ENCODE measurements at regions not wholly inside any gene's neighbourhood (a gene's known extent, or its start where the extent isn't known, plus 50 kb on each side); places are given as distances from the start of the nearest gene placed in this dataset.
"Not testable (repeated sequence)": the region's sequence is repeated elsewhere in the genome, so short reads cannot be mapped to it uniquely, and the experiment has no call there.

GRCh38 chr2:39487398-39488250 is 50.5 kb upstream of the MAP4K3 start:
- no peaks in the 10 kb centered on the region for H3K36me3 ChIP-seq (ENCODE audit: insufficient read depth, low read length)
- H3K9ac ChIP-seq (ENCODE audit: low read length): no peak overlapping the region
- H3K27ac ChIP-seq (ENCODE audit: low read depth, low read length): no peak overlapping the region

GRCh38 chr2:39488450-39488849 is 51.4 kb upstream of the MAP4K3 start:
- no peaks in the 10 kb centered on the region for H3K36me3 ChIP-seq (ENCODE audit: insufficient read depth, low read length)
- no peak overlapping the region for H3K27ac ChIP-seq (ENCODE audit: low read depth, low read length)
- peaks cover 10% of the 10 kb centered on the region for H3K4me1 ChIP-seq (ENCODE audit: insufficient read depth, low read length)
- H3K9ac ChIP-seq (ENCODE audit: low read length): no peak overlapping the region
- H3K4me3 ChIP-seq (ENCODE audit: low read depth in 1 of 2, low read length in 2 of 2): no peak overlapping the region
- no peaks in the 10 kb centered on the region for H3K27me3 ChIP-seq (ENCODE audit: control insufficient read depth in 1 of 2, insufficient read depth in 2 of 2, low read length in 2 of 2)
- H3K9me3 ChIP-seq (ENCODE audit: low read length): no peaks in the 10 kb centered on the region

More at GRCh38 chr2:39487398-39488250, 50.5 kb upstream of the MAP4K3 start:
- Histone ChIP-seq H3K27me3 (ENCODE audit: control insufficient read depth in 1 of 2, insufficient read depth in 2 of 2, low read length in 2 of 2) (no peaks in the 10 kb centered on the region), H3K9me3 (ENCODE audit: low read length) (no peaks in the 10 kb centered on the region), H3K4me3 (ENCODE audit: low read depth in 1 of 2, low read length in 2 of 2) (no peak overlapping the region), H3K4me1 (ENCODE audit: insufficient read depth, low read length) (peaks cover 10% of the 10 kb centered on the region)

GRCh38 chr2:39490586-39490985 is 53.5 kb upstream of the MAP4K3 start:
- Histone ChIP-seq H3K4me3 (ENCODE audit: low read depth in 1 of 2, low read length in 2 of 2) (no peak overlapping the region), H3K9me3 (ENCODE audit: low read length) (no peaks in the 10 kb centered on the region), H3K4me1 (ENCODE audit: insufficient read depth, low read length) (peaks cover 10% of the 10 kb centered on the region)

GRCh38 chr2:39491653-39492052 is 54.6 kb upstream of the MAP4K3 start:
- H3K4me3 ChIP-seq (ENCODE audit: low read depth in 1 of 2, low read length in 2 of 2): no peak overlapping the region
- no peaks in the 10 kb centered on the region for H3K9me3 ChIP-seq (ENCODE audit: low read length)
- H3K36me3 ChIP-seq (ENCODE audit: insufficient read depth, low read length): no peaks in the 10 kb centered on the region
- peaks cover 10% of the 10 kb centered on the region for H3K4me1 ChIP-seq (ENCODE audit: insufficient read depth, low read length)
- H3K27ac ChIP-seq (ENCODE audit: low read depth, low read length): no peak overlapping the region
- no peaks in the 10 kb centered on the region for H3K27me3 ChIP-seq (ENCODE audit: control insufficient read depth in 1 of 2, insufficient read depth in 2 of 2, low read length in 2 of 2)
- no peak overlapping the region for H3K9ac ChIP-seq (ENCODE audit: low read length)

More at GRCh38 chr2:39490586-39490985, 53.5 kb upstream of the MAP4K3 start:
- no peaks in the 10 kb centered on the region for H3K27me3 ChIP-seq (ENCODE audit: control insufficient read depth in 1 of 2, insufficient read depth in 2 of 2, low read length in 2 of 2)
- H3K9ac ChIP-seq (ENCODE audit: low read length): no peak overlapping the region
- no peaks in the 10 kb centered on the region for H3K36me3 ChIP-seq (ENCODE audit: insufficient read depth, low read length)
- no peak overlapping the region for H3K27ac ChIP-seq (ENCODE audit: low read depth, low read length)

GRCh38 chr2:39492095-39492590 is 55.1 kb upstream of the MAP4K3 start:
- no peak overlapping the region for H3K27ac ChIP-seq (ENCODE audit: low read depth, low read length)
- peaks cover 10% of the 10 kb centered on the region for H3K4me1 ChIP-seq (ENCODE audit: insufficient read depth, low read length)
- H3K9ac ChIP-seq (ENCODE audit: low read length): no peak overlapping the region
- no peaks in the 10 kb centered on the region for H3K27me3 ChIP-seq (ENCODE audit: control insufficient read depth in 1 of 2, insufficient read depth in 2 of 2, low read length in 2 of 2)
- H3K9me3 ChIP-seq (ENCODE audit: low read length): no peaks in the 10 kb centered on the region
- no peaks in the 10 kb centered on the region for H3K36me3 ChIP-seq (ENCODE audit: insufficient read depth, low read length)
- no peak overlapping the region for H3K4me3 ChIP-seq (ENCODE audit: low read depth in 1 of 2, low read length in 2 of 2)

- Histone ChIP-seq H3K9ac (ENCODE audit: low read length) (no peak overlapping the region), H3K9me3 (ENCODE audit: low read length) (no peaks in the 10 kb centered on the region), H3K27me3 (ENCODE audit: control insufficient read depth in 1 of 2, insufficient read depth in 2 of 2, low read length in 2 of 2) (no peaks in the 10 kb centered on the region), H3K4me3 (ENCODE audit: low read depth in 1 of 2, low read length in 2 of 2) (no peak overlapping the region), H3K4me1 (ENCODE audit: insufficient read depth, low read length) (peaks cover 10% of the 10 kb centered on the region), H3K36me3 (ENCODE audit: insufficient read depth, low read length) (no peaks in the 10 kb centered on the region), H3K27ac (ENCODE audit: low read depth, low read length) (no peak overlapping the region)
Measured at GRCh38 chr2:39492716-39493115, 55.6 kb upstream of the MAP4K3 start.

- Histone ChIP-seq H3K27me3 (ENCODE audit: control insufficient read depth in 1 of 2, insufficient read depth in 2 of 2, low read length in 2 of 2) (no peaks in the 10 kb centered on the region), H3K4me3 (ENCODE audit: low read depth in 1 of 2, low read length in 2 of 2) (no peak overlapping the region), H3K4me1 (ENCODE audit: insufficient read depth, low read length) (peaks cover 21% of the 10 kb centered on the region), H3K27ac (ENCODE audit: low read depth, low read length) (no peak overlapping the region), H3K9ac (ENCODE audit: low read length) (no peak overlapping the region), H3K36me3 (ENCODE audit: insufficient read depth, low read length) (no peaks in the 10 kb centered on the region), H3K9me3 (ENCODE audit: low read length) (no peaks in the 10 kb centered on the region)
Measured at GRCh38 chr2:39494784-39495251, 57.7 kb upstream of the MAP4K3 start.

- no peaks in the 10 kb centered on the region for H3K9me3 ChIP-seq (ENCODE audit: low read length)
- peaks cover 33% of the 10 kb centered on the region for H3K4me1 ChIP-seq (ENCODE audit: insufficient read depth, low read length)
- no peaks in the 10 kb centered on the region for H3K27me3 ChIP-seq (ENCODE audit: control insufficient read depth in 1 of 2, insufficient read depth in 2 of 2, low read length in 2 of 2)
- H3K9ac ChIP-seq (ENCODE audit: low read length): no peak overlapping the region
- H3K27ac ChIP-seq (ENCODE audit: low read depth, low read length): no peak overlapping the region
- no peaks in the 10 kb centered on the region for H3K36me3 ChIP-seq (ENCODE audit: insufficient read depth, low read length)
- H3K4me3 ChIP-seq (ENCODE audit: low read depth in 1 of 2, low read length in 2 of 2): no peak overlapping the region
Measured at GRCh38 chr2:39497082-39497801, 60.2 kb upstream of the MAP4K3 start.

- not testable (repeated sequence) for H3K9me3 ChIP-seq (ENCODE audit: low read length); H3K4me3 ChIP-seq (ENCODE audit: low read depth in 1 of 2, low read length in 2 of 2); H3K9ac ChIP-seq (ENCODE audit: low read length); H3K36me3 ChIP-seq (ENCODE audit: insufficient read depth, low read length); H3K27ac ChIP-seq (ENCODE audit: low read depth, low read length); H3K27me3 ChIP-seq (ENCODE audit: control insufficient read depth in 1 of 2, insufficient read depth in 2 of 2, low read length in 2 of 2)
- H3K4me1 ChIP-seq (ENCODE audit: insufficient read depth, low read length): peaks cover 33% of the 10 kb centered on the region
Measured at GRCh38 chr2:39498176-39498575, 61.1 kb upstream of the MAP4K3 start.

GRCh38 chr2:39498786-39499185 is 61.7 kb upstream of the MAP4K3 start:
- Histone ChIP-seq H3K4me1 (ENCODE audit: insufficient read depth, low read length) (peaks cover 33% of the 10 kb centered on the region), H3K27me3 (ENCODE audit: control insufficient read depth in 1 of 2, insufficient read depth in 2 of 2, low read length in 2 of 2) (no peaks in the 10 kb centered on the region), H3K4me3 (ENCODE audit: low read depth in 1 of 2, low read length in 2 of 2) (no peak overlapping the region), H3K36me3 (ENCODE audit: insufficient read depth, low read length) (no peaks in the 10 kb centered on the region), H3K9me3 (ENCODE audit: low read length) (no peaks in the 10 kb centered on the region), H3K9ac (ENCODE audit: low read length) (no peak overlapping the region), H3K27ac (ENCODE audit: low read depth, low read length) (no peak overlapping the region)

GRCh38 chr2:39499336-39499735 is 62.3 kb upstream of the MAP4K3 start:
- Histone ChIP-seq H3K27me3 (ENCODE audit: control insufficient read depth in 1 of 2, insufficient read depth in 2 of 2, low read length in 2 of 2) (no peaks in the 10 kb centered on the region), H3K9me3 (ENCODE audit: low read length) (no peaks in the 10 kb centered on the region), H3K9ac (ENCODE audit: low read length) (no peak overlapping the region), H3K27ac (ENCODE audit: low read depth, low read length) (no peak overlapping the region), H3K4me3 (ENCODE audit: low read depth in 1 of 2, low read length in 2 of 2) (no peak overlapping the region), H3K4me1 (ENCODE audit: insufficient read depth, low read length) (peaks cover 38% of the 10 kb centered on the region), H3K36me3 (ENCODE audit: insufficient read depth, low read length) (no peaks in the 10 kb centered on the region)

Measured in muscle layer of colon (tissue), 2 donors.